ENCODE measurements at regions not wholly inside any gene's neighbourhood (a gene's known extent, or its start where the extent isn't known, plus 50 kb on each side); places are given as distances from the start of the nearest gene placed in this dataset.

GRCh38 chr6:55019591-55019990 is 154.7 kb upstream of the HCRTR2 start:
- Histone ChIP-seq H3K27me3 (replicated peaks; ENCODE audit: insufficient read depth, low read depth, low read length, poor library complexity) (no peaks in the 10 kb centered on the region), H3K4me3 (ENCODE audit: low read depth, low read length, poor library complexity, severe bottlenecking) (no peak overlapping the region), H3K9me3 (ENCODE audit: low read depth, low read length, poor library complexity, severe bottlenecking) (no peaks in the 10 kb centered on the region), H3K27ac (ENCODE audit: low read depth, low read length, poor library complexity, severe bottlenecking) (no peak overlapping the region), H3K36me3 (ENCODE audit: insufficient read depth, low read length, poor library complexity, severe bottlenecking) (no peaks in the 10 kb centered on the region), H3K4me1 (ENCODE audit: insufficient read depth, low read length, poor library complexity, severe bottlenecking) (peaks cover 3% of the 10 kb centered on the region)
- CTCF ChIA-PET, result no interaction called here
- POLR2A ChIA-PET (ENCODE audit: low non-redundant PET), result no interaction called here
- TF ChIP-seq EZH2 (IDR thresholded peaks at IDR 0.05; ENCODE audit: borderline replicate concordance, low read depth, low read length, poor library complexity, severe bottlenecking), result no peak
- TF ChIP-seq CTCF (conservative IDR thresholded peaks at IDR 0.05; ENCODE audit: low read depth, low read length), result no peak
- no peak for DNase-seq (ENCODE audit: low spot score)
- no TSS peak for BruUV-seq (replicated peaks)
- intact Hi-C loops (cut with micrococcal nuclease; ENCODE audit: unreplicated experiment), result no loop called here

- H3K36me3 ChIP-seq (ENCODE audit: insufficient read depth, low read length, poor library complexity, severe bottlenecking), result no peaks in the 10 kb centered on the region
- no peak for DNase-seq (ENCODE audit: low spot score)
- intact Hi-C loops (cut with micrococcal nuclease; ENCODE audit: unreplicated experiment), result no loop called here
- ChIA-PET POLR2A (ENCODE audit: low non-redundant PET) (no interaction called here), CTCF (no interaction called here)
- H3K9me3 ChIP-seq (ENCODE audit: low read depth, low read length, poor library complexity, severe bottlenecking), result no peaks in the 10 kb centered on the region
- H3K4me1 ChIP-seq (ENCODE audit: insufficient read depth, low read length, poor library complexity, severe bottlenecking), result no peaks in the 10 kb centered on the region
- no peak overlapping the region for H3K27ac ChIP-seq (ENCODE audit: low read depth, low read length, poor library complexity, severe bottlenecking)
- no peak overlapping the region for H3K4me3 ChIP-seq (ENCODE audit: low read depth, low read length, poor library complexity, severe bottlenecking)
- no TSS peak for BruUV-seq (replicated peaks)
- TF ChIP-seq EZH2 (IDR thresholded peaks at IDR 0.05; ENCODE audit: borderline replicate concordance, low read depth, low read length, poor library complexity, severe bottlenecking) (no peak), CTCF (conservative IDR thresholded peaks at IDR 0.05; ENCODE audit: low read depth, low read length) (no peak)
- H3K27me3 ChIP-seq (replicated peaks; ENCODE audit: insufficient read depth, low read depth, low read length, poor library complexity), result no peaks in the 10 kb centered on the region
Measured at GRCh38 chr6:55023230-55023629, 151.1 kb upstream of the HCRTR2 start.

- intact Hi-C loops (cut with micrococcal nuclease; ENCODE audit: unreplicated experiment), result no loop called here
- H3K27ac ChIP-seq (ENCODE audit: low read depth, low read length, poor library complexity, severe bottlenecking), result no peak overlapping the region
- no peaks in the 10 kb centered on the region for H3K27me3 ChIP-seq (replicated peaks; ENCODE audit: insufficient read depth, low read depth, low read length, poor library complexity)
- CTCF ChIA-PET, result no interaction called here
- no TSS peak for BruUV-seq (replicated peaks)
- H3K9me3 ChIP-seq (ENCODE audit: low read depth, low read length, poor library complexity, severe bottlenecking), result no peaks in the 10 kb centered on the region
- no peaks in the 10 kb centered on the region for H3K36me3 ChIP-seq (ENCODE audit: insufficient read depth, low read length, poor library complexity, severe bottlenecking)
- TF ChIP-seq CTCF (conservative IDR thresholded peaks at IDR 0.05; ENCODE audit: low read depth, low read length) (no peak), EZH2 (IDR thresholded peaks at IDR 0.05; ENCODE audit: borderline replicate concordance, low read depth, low read length, poor library complexity, severe bottlenecking) (no peak)
- POLR2A ChIA-PET (ENCODE audit: low non-redundant PET), result no interaction called here
- H3K4me1 ChIP-seq (ENCODE audit: insufficient read depth, low read length, poor library complexity, severe bottlenecking), result no peaks in the 10 kb centered on the region
- H3K4me3 ChIP-seq (ENCODE audit: low read depth, low read length, poor library complexity, severe bottlenecking), result no peak overlapping the region
- DNase-seq (ENCODE audit: low spot score), result no peak
Measured at GRCh38 chr6:55033016-55033546, 141.2 kb upstream of the HCRTR2 start.

Data from A673 (cell line).